ENCODE measurements at regions not wholly inside any gene's neighbourhood (a gene's known extent, or its start where the extent isn't known, plus 50 kb on each side); places are given as distances from the start of the nearest gene placed in this dataset.

- DNase-seq (ENCODE audit: low read depth, low spot score) = no peak
- Histone ChIP-seq H3K27me3 (ENCODE audit: insufficient read depth, insufficient read length) (no peaks in the 10 kb centered on the region), H3K9ac (ENCODE audit: insufficient read length, low read depth) (no peak overlapping the region), H3K9me3 (ENCODE audit: insufficient read depth, low read length) (no peaks in the 10 kb centered on the region), H3K4me3 (ENCODE audit: insufficient read length, low read depth) (no peak overlapping the region), H3K4me1 (ENCODE audit: insufficient read depth, insufficient read length) (no peaks in the 10 kb centered on the region), H3K36me3 (ENCODE audit: insufficient read depth, insufficient read length, low read length) (no peaks in the 10 kb centered on the region)
- TF ChIP-seq YY1 (IDR thresholded peaks at IDR 0.05; ENCODE audit: insufficient read depth, insufficient read length) (no peak), SUZ12 (IDR thresholded peaks at IDR 0.05; ENCODE audit: extremely low read depth, insufficient read depth, insufficient read length) (no peak), ZNF274 (IDR thresholded peaks at IDR 0.05; ENCODE audit: low read depth, low read length) (no peak)
Measured at GRCh38 chr4:11049001-11049400, 364.4 kb upstream of the CLNK start.

DNA sequence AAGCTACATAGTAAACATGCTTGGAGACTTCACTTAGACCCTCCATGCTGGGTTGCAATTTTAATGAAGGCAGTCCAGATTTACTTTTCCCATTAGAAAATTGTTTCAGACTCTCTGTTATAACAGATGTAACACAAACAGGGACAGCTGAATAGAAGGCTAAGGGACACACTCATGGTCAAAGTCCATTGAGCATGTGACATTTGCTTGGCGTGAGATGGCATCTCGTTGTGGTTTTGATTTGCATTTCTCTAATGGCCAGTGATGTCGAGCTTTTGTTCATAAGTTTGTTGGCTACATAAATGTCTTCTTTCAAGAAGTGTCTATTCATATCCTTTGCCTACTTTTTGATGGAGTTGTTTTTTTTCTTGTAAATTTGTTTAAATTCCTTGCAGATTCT, 358.2 kb upstream of the CLNK start:
- TF ChIP-seq YY1 (IDR thresholded peaks at IDR 0.05; ENCODE audit: insufficient read depth, insufficient read length) (no peak), SUZ12 (IDR thresholded peaks at IDR 0.05; ENCODE audit: extremely low read depth, insufficient read depth, insufficient read length) (no peak), ZNF274 (IDR thresholded peaks at IDR 0.05; ENCODE audit: low read depth, low read length) (no peak)
- no peaks in the 10 kb centered on the region for H3K9me3 ChIP-seq (ENCODE audit: insufficient read depth, low read length)
- no peak overlapping the region for H3K9ac ChIP-seq (ENCODE audit: insufficient read length, low read depth)
- H3K4me1 ChIP-seq (ENCODE audit: insufficient read depth, insufficient read length) = no peaks in the 10 kb centered on the region
- H3K36me3 ChIP-seq (ENCODE audit: insufficient read depth, insufficient read length, low read length) = no peaks in the 10 kb centered on the region
- H3K4me3 ChIP-seq (ENCODE audit: insufficient read length, low read depth) = no peak overlapping the region
- no peak for DNase-seq (ENCODE audit: low read depth, low spot score)
- H3K27me3 ChIP-seq (ENCODE audit: insufficient read depth, insufficient read length) = no peaks in the 10 kb centered on the region

DNA sequence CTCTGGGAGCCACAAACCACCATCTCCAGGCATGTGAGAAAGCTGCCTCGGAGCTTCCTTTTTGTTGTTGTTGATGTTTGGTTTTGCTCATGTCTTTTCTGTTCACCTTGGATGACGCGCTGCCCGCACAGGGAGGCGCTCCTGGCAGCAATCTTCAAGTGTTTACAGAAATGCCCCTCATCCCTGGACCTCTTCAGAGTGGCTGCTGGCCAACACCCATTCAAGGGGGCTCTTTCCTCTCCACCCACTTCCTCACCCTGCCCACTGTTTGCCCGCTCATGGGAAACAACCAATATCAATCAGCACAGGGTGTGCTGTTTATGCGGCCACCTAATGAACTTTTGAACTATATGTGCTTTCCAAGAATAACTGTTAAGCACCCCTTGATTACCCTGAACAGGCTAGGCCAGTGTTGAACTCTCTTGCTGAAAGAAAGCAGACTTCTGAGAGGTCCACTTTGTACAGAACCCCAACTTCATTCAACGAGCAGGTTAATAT, 355.1 kb upstream of the CLNK start:
- H3K9ac ChIP-seq (ENCODE audit: insufficient read length, low read depth) = no peak overlapping the region
- no peaks in the 10 kb centered on the region for H3K9me3 ChIP-seq (ENCODE audit: insufficient read depth, low read length)
- no peak for TF ChIP-seq SUZ12 (IDR thresholded peaks at IDR 0.05; ENCODE audit: extremely low read depth, insufficient read depth, insufficient read length)
- H3K4me3 ChIP-seq (ENCODE audit: insufficient read length, low read depth) = no peak overlapping the region
- no peaks in the 10 kb centered on the region for H3K27me3 ChIP-seq (ENCODE audit: insufficient read depth, insufficient read length)
- no peaks in the 10 kb centered on the region for H3K36me3 ChIP-seq (ENCODE audit: insufficient read depth, insufficient read length, low read length)
- DNase-seq (ENCODE audit: low read depth, low spot score) = no peak
- no peaks in the 10 kb centered on the region for H3K4me1 ChIP-seq (ENCODE audit: insufficient read depth, insufficient read length)

DNA sequence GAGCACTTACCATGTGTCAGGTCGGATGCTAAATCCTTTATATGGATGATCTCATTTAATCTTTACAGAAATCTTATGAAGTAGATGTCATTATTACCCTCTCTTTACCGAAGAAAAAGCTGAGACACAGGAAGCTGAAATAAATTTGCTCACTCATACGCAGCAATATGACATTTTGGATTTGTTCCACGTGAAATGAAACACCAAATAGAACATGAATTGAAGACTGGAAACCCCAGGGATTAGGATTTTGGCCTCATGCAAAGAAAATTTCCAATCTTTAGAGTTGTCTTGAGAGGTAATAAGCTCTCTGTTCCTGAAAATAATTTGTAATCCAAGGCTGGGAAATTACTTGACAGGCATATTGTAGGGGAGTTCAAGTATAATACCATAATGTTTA, 354.4 kb upstream of the CLNK start:
- no peaks in the 10 kb centered on the region for H3K9me3 ChIP-seq (ENCODE audit: insufficient read depth, low read length)
- TF ChIP-seq SUZ12 (IDR thresholded peaks at IDR 0.05; ENCODE audit: extremely low read depth, insufficient read depth, insufficient read length) = no peak
- TF ChIP-seq YY1 (IDR thresholded peaks at IDR 0.05; ENCODE audit: insufficient read depth, insufficient read length) = no peak
- TF ChIP-seq ZNF274 (IDR thresholded peaks at IDR 0.05; ENCODE audit: low read depth, low read length) = no peak
- H3K36me3 ChIP-seq (ENCODE audit: insufficient read depth, insufficient read length, low read length) = no peaks in the 10 kb centered on the region
- DNase-seq (ENCODE audit: low read depth, low spot score) = no peak
- H3K27me3 ChIP-seq (ENCODE audit: insufficient read depth, insufficient read length) = no peaks in the 10 kb centered on the region
- H3K9ac ChIP-seq (ENCODE audit: insufficient read length, low read depth) = no peak overlapping the region
- no peaks in the 10 kb centered on the region for H3K4me1 ChIP-seq (ENCODE audit: insufficient read depth, insufficient read length)
- H3K4me3 ChIP-seq (ENCODE audit: insufficient read length, low read depth) = no peak overlapping the region

GRCh38 chr4:11037637-11038036, 353.1 kb upstream of the CLNK start:
- H3K27me3 ChIP-seq (ENCODE audit: insufficient read depth, insufficient read length) = no peaks in the 10 kb centered on the region
- H3K36me3 ChIP-seq (ENCODE audit: insufficient read depth, insufficient read length, low read length) = no peaks in the 10 kb centered on the region
- H3K9me3 ChIP-seq (ENCODE audit: insufficient read depth, low read length) = no peaks in the 10 kb centered on the region
- H3K4me3 ChIP-seq (ENCODE audit: insufficient read length, low read depth) = no peak overlapping the region
- DNase-seq (ENCODE audit: low read depth, low spot score) = no peak
- TF ChIP-seq YY1 (IDR thresholded peaks at IDR 0.05; ENCODE audit: insufficient read depth, insufficient read length) = no peak
- no peak overlapping the region for H3K9ac ChIP-seq (ENCODE audit: insufficient read length, low read depth)
- H3K4me1 ChIP-seq (ENCODE audit: insufficient read depth, insufficient read length) = no peaks in the 10 kb centered on the region

- no peak for DNase-seq (ENCODE audit: low read depth, low spot score)
- no peaks in the 10 kb centered on the region for H3K27me3 ChIP-seq (ENCODE audit: insufficient read depth, insufficient read length)
- H3K9me3 ChIP-seq (ENCODE audit: insufficient read depth, low read length) = 0 out of 2 replicates have a peak, but pooled peaks cover 10% of the 10 kb centered on the region
- H3K36me3 ChIP-seq (ENCODE audit: insufficient read depth, insufficient read length, low read length) = no peaks in the 10 kb centered on the region
- H3K4me3 ChIP-seq (ENCODE audit: insufficient read length, low read depth) = no peak overlapping the region
- TF ChIP-seq ZNF274 (IDR thresholded peaks at IDR 0.05; ENCODE audit: low read depth, low read length) (no peak), SUZ12 (IDR thresholded peaks at IDR 0.05; ENCODE audit: extremely low read depth, insufficient read depth, insufficient read length) (no peak), YY1 (IDR thresholded peaks at IDR 0.05; ENCODE audit: insufficient read depth, insufficient read length) (no peak)
- H3K4me1 ChIP-seq (ENCODE audit: insufficient read depth, insufficient read length) = no peaks in the 10 kb centered on the region
- H3K9ac ChIP-seq (ENCODE audit: insufficient read length, low read depth) = no peak overlapping the region
Measured at GRCh38 chr4:11028334-11028733, 343.8 kb upstream of the CLNK start.

DNA sequence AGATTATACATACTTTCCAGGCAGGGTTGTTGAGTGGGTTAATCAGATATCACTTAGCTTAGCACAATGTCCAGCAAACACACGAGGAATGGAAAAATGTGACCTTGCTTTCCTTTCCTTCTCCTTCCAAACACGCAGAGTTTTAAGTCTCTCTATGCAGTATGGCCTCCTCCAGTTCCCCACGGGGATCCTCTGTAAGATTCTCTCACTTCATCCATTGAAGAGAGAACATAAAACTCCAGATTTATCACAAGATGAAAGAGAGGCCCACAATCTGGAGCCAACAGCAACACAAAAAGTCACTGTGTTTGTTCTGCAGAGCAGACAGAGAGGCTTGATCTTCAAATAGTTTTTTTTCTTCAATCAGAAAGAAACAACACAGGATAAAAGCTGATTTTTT, 336.8 kb upstream of the CLNK start:
- Histone ChIP-seq H3K4me1 (ENCODE audit: insufficient read depth, insufficient read length) (no peaks in the 10 kb centered on the region), H3K9me3 (ENCODE audit: insufficient read depth, low read length) (no peaks in the 10 kb centered on the region), H3K27me3 (ENCODE audit: insufficient read depth, insufficient read length) (no peaks in the 10 kb centered on the region), H3K4me3 (ENCODE audit: insufficient read length, low read depth) (no peak overlapping the region), H3K36me3 (ENCODE audit: insufficient read depth, insufficient read length, low read length) (no peaks in the 10 kb centered on the region), H3K9ac (ENCODE audit: insufficient read length, low read depth) (no peak overlapping the region)
- TF ChIP-seq YY1 (IDR thresholded peaks at IDR 0.05; ENCODE audit: insufficient read depth, insufficient read length) (no peak), ZNF274 (IDR thresholded peaks at IDR 0.05; ENCODE audit: low read depth, low read length) (no peak), SUZ12 (IDR thresholded peaks at IDR 0.05; ENCODE audit: extremely low read depth, insufficient read depth, insufficient read length) (no peak)
- DNase-seq (ENCODE audit: low read depth, low spot score) = no peak

Measured in NT2/D1 (cell line).